T-helper 1 cell treated with Interleukin-12 subunit alpha and Interleukin-12 subunit beta and Interleukin-4 antibody, amounts not matched to agents 30 μg/mL and 1 μg/mL, for 36 hours (primary cell): ENCODE measurements at regions not wholly inside any gene's neighbourhood (a gene's known extent, or its start where the extent isn't known, plus 50 kb on each side); places are given as distances from the start of the nearest gene placed in this dataset.
"Not testable (repeated sequence)": the region's sequence is repeated elsewhere in the genome, so short reads cannot be mapped to it uniquely, and the experiment has no call there.

Experiments
- H3K27ac Mint-ChIP-seq: one replicate; pipeline ENCODE4 v1.8.0; 2021; ENCODE audit warnings: mild to moderate bottlenecking, mixed read lengths
- H3K27me3 Mint-ChIP-seq: one replicate; pipeline ENCODE4 v1.8.0; 2021; ENCODE audit warnings: low read depth, mixed read lengths
- H3K36me3 Mint-ChIP-seq: one replicate; pipeline ENCODE4 v1.8.0; 2021; ENCODE audit warnings: low read depth, mixed read lengths
- H3K4me1 Mint-ChIP-seq: one replicate; pipeline ENCODE4 v1.8.0; 2021; ENCODE audit warnings: low read depth, mixed read lengths
- H3K4me3 Mint-ChIP-seq: one replicate; pipeline ENCODE4 v1.8.0; 2021; ENCODE audit warnings: mild to moderate bottlenecking, moderate library complexity, mixed read lengths
- H3K9me3 Mint-ChIP-seq: one replicate; pipeline ENCODE4 v1.8.0; 2021; ENCODE audit warnings: mixed read lengths

DNA sequence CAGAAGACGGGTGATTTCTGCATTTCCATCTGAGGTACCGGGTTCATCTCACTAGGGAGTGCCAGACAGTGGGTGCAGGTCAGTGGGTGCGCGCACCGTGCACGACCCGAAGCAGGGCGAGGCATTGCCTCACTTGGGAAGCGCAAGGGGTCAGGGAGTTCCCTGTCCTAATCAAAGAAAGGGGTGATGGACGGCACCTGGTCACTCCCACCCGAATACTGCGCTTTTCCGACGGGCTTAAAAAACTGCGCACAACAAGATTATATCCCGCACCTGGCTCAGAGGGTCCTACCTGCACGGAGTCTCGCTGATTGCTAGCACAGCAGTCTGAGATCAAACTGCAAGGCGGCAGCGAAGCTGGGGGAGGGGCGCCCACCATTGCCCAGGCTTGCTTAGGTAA, 1403.1 kb downstream of the REEP3 start:
- not testable (repeated sequence) for H3K4me3 Mint-ChIP-seq, H3K36me3 Mint-ChIP-seq, H3K27me3 Mint-ChIP-seq, H3K4me1 Mint-ChIP-seq, H3K27ac Mint-ChIP-seq
- peaks cover 25% of the 10 kb centered on the region for H3K9me3 Mint-ChIP-seq

DNA sequence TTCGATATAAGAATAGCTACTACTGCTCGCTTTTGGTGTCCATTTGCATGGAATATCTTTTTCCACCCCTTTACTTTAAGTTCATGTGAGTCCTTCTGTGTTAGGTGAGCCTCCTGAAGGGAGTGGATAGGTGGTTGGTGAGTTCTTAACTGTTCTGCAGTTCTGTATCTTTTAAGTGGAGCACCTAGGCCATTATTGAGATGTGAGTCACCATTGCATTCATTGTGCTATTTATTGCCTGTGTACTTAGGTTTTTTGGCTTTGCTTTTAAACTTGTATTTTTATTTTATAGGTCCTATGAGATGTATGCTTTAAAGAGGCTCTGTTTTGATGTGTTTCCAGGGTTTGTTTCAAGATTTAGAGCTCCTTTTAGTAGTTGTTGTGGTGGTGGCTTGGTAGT, 1430.8 kb downstream of the REEP3 start:
- no peaks in the 10 kb centered on the region for H3K36me3 Mint-ChIP-seq
- H3K4me1 Mint-ChIP-seq = no peaks in the 10 kb centered on the region
- H3K9me3 Mint-ChIP-seq = peaks cover 26% of the 10 kb centered on the region
- no peak overlapping the region for H3K4me3 Mint-ChIP-seq
- H3K27ac Mint-ChIP-seq = no peak overlapping the region
- no peaks in the 10 kb centered on the region for H3K27me3 Mint-ChIP-seq

DNA sequence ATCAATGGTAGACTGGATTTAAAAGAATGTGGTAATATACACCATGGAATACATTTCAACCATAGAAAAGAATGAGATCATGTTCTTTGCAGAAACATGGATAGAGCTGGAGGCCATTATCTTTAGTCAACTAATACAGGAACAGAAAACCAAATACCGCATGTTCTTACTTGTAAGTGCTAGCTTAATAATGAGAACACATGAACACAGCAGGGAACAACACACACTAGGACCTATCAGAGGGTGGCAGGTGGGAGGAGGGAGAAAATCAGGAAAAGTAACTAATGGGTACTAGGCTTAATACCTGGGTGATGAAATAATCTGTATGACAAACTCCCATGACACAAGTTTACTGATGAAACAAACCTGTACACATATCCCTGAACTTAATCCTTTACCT, 1435.2 kb downstream of the REEP3 start:
- H3K9me3 Mint-ChIP-seq = peaks cover 17% of the 10 kb centered on the region
- H3K4me3 Mint-ChIP-seq = no peak overlapping the region
- no peaks in the 10 kb centered on the region for H3K27me3 Mint-ChIP-seq
- no peak overlapping the region for H3K27ac Mint-ChIP-seq
- H3K4me1 Mint-ChIP-seq = no peaks in the 10 kb centered on the region
- H3K36me3 Mint-ChIP-seq = no peaks in the 10 kb centered on the region

DNA sequence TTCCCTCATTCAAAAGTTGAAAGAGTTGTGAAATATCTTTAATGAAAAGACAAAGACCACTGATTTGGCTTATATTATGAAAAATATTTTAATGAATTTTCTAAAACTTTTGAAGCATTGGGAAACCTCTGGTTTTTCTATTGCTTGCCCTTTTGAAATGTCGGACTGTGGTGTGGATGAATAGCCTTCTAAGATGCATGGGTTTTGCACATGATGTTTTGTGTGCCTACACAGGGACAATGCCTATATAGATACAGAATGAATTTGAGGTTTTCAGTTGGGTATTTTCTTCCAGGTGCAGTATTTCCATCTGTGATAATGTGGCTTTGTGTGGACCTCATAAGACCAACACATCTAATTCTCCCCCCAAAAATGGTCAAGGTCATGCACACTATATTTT, 1437.9 kb downstream of the REEP3 start:
- no peaks in the 10 kb centered on the region for H3K4me1 Mint-ChIP-seq
- H3K27me3 Mint-ChIP-seq = no peaks in the 10 kb centered on the region
- peaks cover 9% of the 10 kb centered on the region for H3K9me3 Mint-ChIP-seq
- no peaks in the 10 kb centered on the region for H3K36me3 Mint-ChIP-seq
- no peak overlapping the region for H3K4me3 Mint-ChIP-seq
- H3K27ac Mint-ChIP-seq = no peak overlapping the region

DNA sequence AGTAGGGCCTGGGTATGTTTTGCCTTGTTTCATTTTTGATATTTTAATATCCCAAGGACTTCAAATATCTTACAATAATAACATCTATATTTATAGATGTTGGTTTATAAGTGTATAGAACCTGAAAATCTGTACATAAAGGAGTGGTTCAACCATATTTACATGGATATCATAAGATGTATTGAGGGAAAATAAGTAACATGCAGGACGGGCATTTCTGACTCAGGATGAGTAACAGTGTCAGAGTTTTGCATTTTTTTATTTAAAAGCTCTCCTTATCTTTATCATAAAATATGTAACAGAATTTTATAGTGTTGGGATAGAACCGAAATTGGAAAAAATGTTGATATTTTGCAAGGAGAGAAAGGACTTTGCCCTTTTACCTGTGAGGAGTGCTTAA, 1438.7 kb downstream of the REEP3 start:
- Mint-ChIP-seq H3K36me3 (no peaks in the 10 kb centered on the region), H3K4me3 (no peak overlapping the region), H3K27me3 (no peaks in the 10 kb centered on the region), H3K4me1 (no peaks in the 10 kb centered on the region), H3K9me3 (peaks cover 1% of the 10 kb centered on the region), H3K27ac (no peak overlapping the region)

GRCh38 chr10:64973391-64973790, 1452.2 kb downstream of the REEP3 start:
- Mint-ChIP-seq H3K36me3 (no peaks in the 10 kb centered on the region), H3K9me3 (no peaks in the 10 kb centered on the region), H3K4me1 (no peaks in the 10 kb centered on the region), H3K27ac (no peak overlapping the region), H3K4me3 (no peak overlapping the region), H3K27me3 (no peaks in the 10 kb centered on the region)

DNA sequence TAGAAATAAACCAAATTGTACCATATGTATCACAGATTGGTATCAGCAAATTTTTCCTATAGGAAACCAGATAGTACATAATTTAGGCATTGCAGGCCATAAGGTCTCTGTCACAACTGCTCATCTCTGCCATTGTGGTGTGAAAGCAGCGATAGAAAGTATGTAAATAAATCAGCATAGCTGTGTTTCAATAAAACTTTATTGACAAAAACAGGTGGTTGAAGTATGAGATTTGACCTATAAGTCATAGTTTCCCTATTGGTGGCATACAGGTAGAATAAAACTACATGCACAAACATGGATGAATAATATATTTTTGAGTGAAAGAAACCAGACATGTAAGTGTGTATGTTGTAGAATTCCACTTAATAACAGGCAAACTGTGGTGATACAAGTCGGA, 1454.9 kb downstream of the REEP3 start:
- H3K36me3 Mint-ChIP-seq = no peaks in the 10 kb centered on the region
- H3K9me3 Mint-ChIP-seq = peaks cover 3% of the 10 kb centered on the region
- H3K4me1 Mint-ChIP-seq = no peaks in the 10 kb centered on the region
- H3K27ac Mint-ChIP-seq = no peak overlapping the region
- no peaks in the 10 kb centered on the region for H3K27me3 Mint-ChIP-seq
- no peak overlapping the region for H3K4me3 Mint-ChIP-seq

DNA sequence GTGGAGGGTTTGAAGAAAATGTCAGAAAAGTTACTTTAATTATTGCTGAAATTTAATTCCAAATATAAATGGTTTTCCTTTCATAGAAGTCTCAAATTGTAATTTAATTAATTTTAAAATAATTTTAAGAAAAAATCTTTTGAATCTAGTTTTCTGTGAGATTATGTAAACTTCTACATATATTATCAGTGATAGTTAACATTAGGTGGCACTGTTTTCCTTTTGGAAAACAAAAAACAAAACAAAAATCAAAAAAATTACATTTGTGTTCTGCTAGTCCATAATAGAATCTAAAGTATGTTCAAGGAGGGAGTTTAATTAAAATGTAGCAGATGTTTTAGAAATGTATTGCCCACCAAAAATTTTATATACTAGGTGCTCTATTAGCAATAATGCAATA, 1456.7 kb downstream of the REEP3 start:
- H3K27me3 Mint-ChIP-seq = no peaks in the 10 kb centered on the region
- H3K27ac Mint-ChIP-seq = no peak overlapping the region
- no peak overlapping the region for H3K4me3 Mint-ChIP-seq
- peaks cover 6% of the 10 kb centered on the region for H3K9me3 Mint-ChIP-seq
- H3K36me3 Mint-ChIP-seq = no peaks in the 10 kb centered on the region
- H3K4me1 Mint-ChIP-seq = no peaks in the 10 kb centered on the region

DNA sequence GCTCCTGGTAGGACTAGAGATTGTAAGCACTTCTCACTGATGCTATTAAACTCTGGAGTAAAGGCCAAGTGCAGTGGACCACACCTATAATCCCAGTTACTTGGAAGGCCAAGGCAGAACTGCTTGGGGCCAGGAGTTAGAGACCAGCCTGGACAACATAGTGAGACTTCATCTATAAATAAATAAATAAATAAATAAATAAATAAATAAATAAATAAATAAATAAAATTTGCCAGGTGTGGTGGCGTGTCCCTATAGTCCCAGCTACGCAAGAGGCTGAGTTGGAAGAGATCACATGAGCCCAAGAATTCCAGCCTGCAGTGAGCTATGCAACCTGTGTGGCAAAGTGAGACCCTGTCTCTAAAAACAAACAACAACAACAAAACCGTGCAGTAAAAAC, 1475.7 kb downstream of the REEP3 start:
- Mint-ChIP-seq H3K9me3 (peaks cover 8% of the 10 kb centered on the region), H3K4me1 (no peaks in the 10 kb centered on the region), H3K27me3 (no peaks in the 10 kb centered on the region), H3K4me3 (no peak overlapping the region), H3K27ac (no peak overlapping the region), H3K36me3 (no peaks in the 10 kb centered on the region)

GRCh38 chr10:65010845-65011244, 1489.6 kb downstream of the REEP3 start:
- H3K9me3 Mint-ChIP-seq = peaks cover 6% of the 10 kb centered on the region

DNA sequence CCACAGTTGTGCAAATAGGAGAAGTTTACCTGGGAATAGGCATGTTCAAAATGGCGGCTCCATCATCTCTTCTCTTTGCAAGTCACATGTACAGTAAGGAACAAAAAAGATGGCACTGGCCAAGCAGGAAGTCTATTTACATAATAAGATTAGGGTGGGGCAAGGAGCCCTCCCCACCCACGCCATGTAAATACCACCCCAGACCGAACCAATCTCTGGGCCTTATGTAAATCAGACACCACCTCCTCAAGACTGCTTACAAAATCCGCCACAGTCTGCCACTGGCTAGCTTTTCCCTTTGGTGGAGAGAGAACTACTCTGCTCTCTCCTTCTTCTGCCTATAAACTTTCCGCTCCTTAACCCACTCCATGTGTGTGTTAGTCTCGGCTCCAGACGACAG, 1496.3 kb downstream of the REEP3 start:
- H3K27me3 Mint-ChIP-seq = no peaks in the 10 kb centered on the region
- peaks cover 32% of the 10 kb centered on the region for H3K9me3 Mint-ChIP-seq
- no peak overlapping the region for H3K27ac Mint-ChIP-seq
- H3K4me3 Mint-ChIP-seq = no peak overlapping the region
- H3K36me3 Mint-ChIP-seq = no peaks in the 10 kb centered on the region
- H3K4me1 Mint-ChIP-seq = no peaks in the 10 kb centered on the region

More at GRCh38 chr10:65010845-65011244, 1489.6 kb downstream of the REEP3 start:
- Mint-ChIP-seq H3K27ac (no peak overlapping the region), H3K27me3 (no peaks in the 10 kb centered on the region), H3K4me1 (no peaks in the 10 kb centered on the region), H3K36me3 (no peaks in the 10 kb centered on the region), H3K4me3 (no peak overlapping the region)

DNA sequence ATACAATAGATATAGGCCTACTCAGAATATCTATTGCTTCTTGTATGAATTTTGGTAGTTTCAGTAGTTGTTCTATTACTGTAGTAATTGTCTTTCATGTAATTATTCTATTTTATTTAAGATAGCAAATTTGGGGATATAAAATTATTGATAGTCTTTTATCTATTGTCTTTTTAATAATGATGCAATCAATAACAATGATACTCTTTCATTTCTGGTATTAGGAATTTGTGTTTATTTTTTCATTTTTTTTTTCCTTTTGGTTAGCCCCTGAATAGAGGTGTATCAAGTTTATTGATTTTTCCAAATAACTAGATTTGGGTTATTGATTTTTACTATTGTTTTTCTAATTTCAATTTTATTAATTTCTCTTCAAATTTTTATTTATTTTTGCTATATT, 1503.7 kb downstream of the REEP3 start:
- Mint-ChIP-seq H3K4me1 (no peaks in the 10 kb centered on the region), H3K27ac (no peak overlapping the region), H3K9me3 (peaks cover 17% of the 10 kb centered on the region), H3K27me3 (no peaks in the 10 kb centered on the region), H3K4me3 (no peak overlapping the region), H3K36me3 (no peaks in the 10 kb centered on the region)

DNA sequence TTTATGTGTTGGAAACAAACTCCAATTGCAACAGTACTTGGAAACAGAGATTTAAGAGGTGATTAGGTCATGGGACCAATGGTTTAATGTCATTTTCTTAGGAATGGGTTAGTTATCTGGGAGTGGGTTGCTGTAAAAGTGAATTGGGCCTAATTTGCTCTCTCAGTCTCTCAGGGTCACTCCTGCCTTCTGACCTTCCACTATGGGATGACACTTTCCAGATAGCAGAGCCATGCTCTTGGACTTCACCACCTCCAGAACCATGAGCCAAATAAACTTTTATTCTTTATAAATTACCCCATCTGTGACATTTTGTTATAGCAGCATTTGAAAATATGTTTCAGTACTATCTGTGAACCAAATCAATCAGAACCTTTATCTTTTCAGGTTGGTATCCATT, 1509.1 kb downstream of the REEP3 start:
- Mint-ChIP-seq H3K4me3 (no peak overlapping the region), H3K4me1 (no peaks in the 10 kb centered on the region), H3K27ac (no peak overlapping the region), H3K9me3 (peaks cover 4% of the 10 kb centered on the region), H3K27me3 (no peaks in the 10 kb centered on the region), H3K36me3 (no peaks in the 10 kb centered on the region)

GRCh38 chr10:65032867-65033769, 1511.9 kb downstream of the REEP3 start:
- no peak overlapping the region for H3K27ac Mint-ChIP-seq
- H3K36me3 Mint-ChIP-seq = no peaks in the 10 kb centered on the region
- no peaks in the 10 kb centered on the region for H3K27me3 Mint-ChIP-seq
- H3K4me3 Mint-ChIP-seq = no peak overlapping the region
- peaks cover 13% of the 10 kb centered on the region for H3K9me3 Mint-ChIP-seq
- H3K4me1 Mint-ChIP-seq = no peaks in the 10 kb centered on the region

GRCh38 chr10:65033957-65034356, 1512.8 kb downstream of the REEP3 start:
- Mint-ChIP-seq H3K4me3 (no peak overlapping the region), H3K27ac (no peak overlapping the region), H3K27me3 (no peaks in the 10 kb centered on the region), H3K9me3 (peaks cover 13% of the 10 kb centered on the region), H3K36me3 (no peaks in the 10 kb centered on the region), H3K4me1 (no peaks in the 10 kb centered on the region)
